BLaER1 treated with 17β-estradiol and CSF1 and Interleukin-3, amounts not matched to agents 10 nM and 100 nM (cell line): ENCODE measurements at regions not wholly inside any gene's neighbourhood (a gene's known extent, or its start where the extent isn't known, plus 50 kb on each side); places are given as distances from the start of the nearest gene placed in this dataset.

Experiments used
- H3K27ac ChIP-seq, 11 experiments: shearing (Covaris generic); formaldehyde crosslinking; 2 replicates each; pipeline ENCODE4 v1.8.1; 2022
- H3K27me3 ChIP-seq, 11 experiments: shearing (Covaris generic); formaldehyde crosslinking; 2 replicates each; pipeline ENCODE4 v1.8.1; 2022
- H3K36me3 ChIP-seq, 11 experiments: shearing (Covaris generic); formaldehyde crosslinking; 2 replicates each; pipeline ENCODE4 v1.8.1; 2022
- H3K4me1 ChIP-seq, 10 experiments: shearing (Covaris generic); formaldehyde crosslinking; 2 replicates each; pipeline ENCODE4 v1.8.1; 2022
- H3K4me2 ChIP-seq, 11 experiments: shearing (Covaris generic); formaldehyde crosslinking; 2 replicates each; pipeline ENCODE4 v1.8.1; 2022
- H3K4me3 ChIP-seq, 10 experiments: shearing (Covaris generic); formaldehyde crosslinking; 2 replicates each; pipeline ENCODE4 v1.8.1; 2022
- H3K9ac ChIP-seq, 11 experiments: shearing (Covaris generic); formaldehyde crosslinking; 2 replicates each; pipeline ENCODE4 v1.8.1; 2022
- H3K9me3 ChIP-seq, 11 experiments: shearing (Covaris generic); formaldehyde crosslinking; replicated peaks in 1 of 11; 2 replicates each; pipeline ENCODE4 v1.8.1; 2022
- H4K20me1 ChIP-seq, 11 experiments: shearing (Covaris generic); formaldehyde crosslinking; 2 replicates each; pipeline ENCODE4 v1.8.1; 2022
- Cebpa-rat ChIP-seq, 11 experiments: shearing (Covaris generic); IDR thresholded peaks; 2 replicates each; pipeline ENCODE4 v1.8.1; 2022

DNA sequence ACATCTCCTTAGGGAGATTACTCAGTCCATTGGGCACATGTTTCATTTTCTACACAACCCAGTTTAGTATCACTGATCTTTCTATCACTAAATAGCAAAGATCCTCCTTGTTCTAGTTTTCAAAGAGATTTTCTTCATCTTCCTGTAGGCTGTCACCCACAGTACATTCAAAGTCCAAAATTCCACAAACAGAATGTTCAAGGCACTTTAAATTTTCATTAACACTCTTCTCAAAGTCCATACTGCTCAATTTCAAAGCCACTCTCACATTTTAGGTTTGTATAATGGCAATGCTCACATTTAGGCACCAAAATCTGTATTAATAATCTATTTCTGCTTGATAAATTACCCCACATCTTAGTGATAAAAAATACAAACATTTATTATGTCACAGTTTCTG lies 152.8 kb downstream of the FSIP2 start:
- H3K9me3 ChIP-seq, result no peaks in the 10 kb centered on the region
- H3K4me3 ChIP-seq, result no peak overlapping the region
- H3K36me3 ChIP-seq, result no peaks in the 10 kb centered on the region
- no peak overlapping the region for H3K9ac ChIP-seq
- no peaks in the 10 kb centered on the region for H3K27me3 ChIP-seq
- H3K4me2 ChIP-seq, result no peak overlapping the region
- no peak overlapping the region for H3K27ac ChIP-seq
- no peaks in the 10 kb centered on the region for H4K20me1 ChIP-seq
- H3K4me1 ChIP-seq, result no peaks in the 10 kb centered on the region
- no peak for TF ChIP-seq Cebpa-rat (IDR thresholded peaks at IDR 0.05)

- Histone ChIP-seq H4K20me1 (no peaks in the 10 kb centered on the region), H3K4me1 (no peaks in the 10 kb centered on the region), H3K4me3 (no peak overlapping the region), H3K9me3 (no peaks in the 10 kb centered on the region), H3K27me3 (no peaks in the 10 kb centered on the region), H3K36me3 (no peaks in the 10 kb centered on the region), H3K9ac (no peak overlapping the region), H3K27ac (no peak overlapping the region), H3K4me2 (no peak overlapping the region; a peak in 1 of 22 replicates)
- no peak for TF ChIP-seq Cebpa-rat (IDR thresholded peaks at IDR 0.05)
Measured at GRCh38 chr2:185891804-185892411, 153.3 kb downstream of the FSIP2 start.

DNA sequence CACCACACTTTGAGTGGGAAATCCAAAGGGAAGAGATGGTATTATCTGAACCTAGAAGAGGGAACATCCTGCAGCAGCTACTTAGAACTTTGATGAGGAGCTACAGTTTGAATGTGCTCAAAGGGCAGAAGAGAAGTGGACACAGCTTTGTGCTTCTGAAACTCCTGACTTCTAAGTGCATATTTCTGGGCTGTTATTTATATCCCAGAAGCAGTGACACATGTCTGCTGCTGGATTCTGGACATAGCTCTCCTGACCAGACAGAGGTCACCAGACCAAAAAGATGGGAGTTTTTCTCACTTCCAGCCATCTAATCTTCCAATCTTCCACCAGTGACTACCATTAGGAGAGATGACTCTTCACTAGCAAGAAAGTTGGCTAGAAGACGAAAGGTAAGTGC lies 153.9 kb downstream of the FSIP2 start:
- H3K4me2 ChIP-seq, result no peak overlapping the region; a peak in 1 of 22 replicates

DNA sequence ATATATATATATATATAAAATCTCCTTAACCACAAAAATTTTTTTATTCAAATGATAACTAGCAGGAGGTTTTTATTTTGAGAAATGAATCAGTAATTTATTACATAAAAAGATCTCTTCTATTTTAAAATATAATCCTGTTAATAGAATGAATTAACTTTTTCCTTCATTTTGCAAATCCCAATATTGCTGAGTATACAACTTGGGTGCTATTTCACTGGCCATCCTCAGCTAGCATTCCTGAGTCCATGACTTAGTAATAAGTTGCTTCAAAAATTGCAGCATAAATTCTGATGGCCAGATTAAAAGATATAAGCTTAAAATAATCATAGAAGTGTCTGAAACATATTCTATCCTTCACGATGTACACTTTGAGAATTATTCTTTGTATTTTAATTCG lies 155.6 kb downstream of the FSIP2 start:
- Histone ChIP-seq H3K4me1 (no peaks in the 10 kb centered on the region), H3K27ac (no peak overlapping the region), H3K4me2 (no peak overlapping the region), H4K20me1 (no peaks in the 10 kb centered on the region), H3K9me3 (no peaks in the 10 kb centered on the region), H3K36me3 (no peaks in the 10 kb centered on the region), H3K27me3 (no peaks in the 10 kb centered on the region), H3K9ac (no peak overlapping the region), H3K4me3 (no peak overlapping the region)
- no peak for TF ChIP-seq Cebpa-rat (IDR thresholded peaks at IDR 0.05)

More for the DNA sequence above, 153.9 kb downstream of the FSIP2 start:
- Histone ChIP-seq H3K27me3 (no peaks in the 10 kb centered on the region), H3K36me3 (no peaks in the 10 kb centered on the region), H3K4me1 (no peaks in the 10 kb centered on the region), H3K9ac (no peak overlapping the region), H3K4me3 (no peak overlapping the region), H3K27ac (no peak overlapping the region), H3K9me3 (no peaks in the 10 kb centered on the region), H4K20me1 (no peaks in the 10 kb centered on the region)
- no peak for TF ChIP-seq Cebpa-rat (IDR thresholded peaks at IDR 0.05)

GRCh38 chr2:185895828-185896693 lies 157.5 kb downstream of the FSIP2 start:
- no peak overlapping the region for H3K4me3 ChIP-seq
- no peaks in the 10 kb centered on the region for H3K36me3 ChIP-seq
- TF ChIP-seq Cebpa-rat (IDR thresholded peaks at IDR 0.05), result no peak
- no peaks in the 10 kb centered on the region for H4K20me1 ChIP-seq
- H3K9me3 ChIP-seq, result no peaks in the 10 kb centered on the region
- H3K4me1 ChIP-seq, result no peaks in the 10 kb centered on the region
- no peaks in the 10 kb centered on the region for H3K27me3 ChIP-seq
- no peak overlapping the region for H3K9ac ChIP-seq
- H3K27ac ChIP-seq, result no peak overlapping the region
- no peak overlapping the region for H3K4me2 ChIP-seq

- Histone ChIP-seq H3K27me3 (no peaks in the 10 kb centered on the region), H3K4me1 (no peaks in the 10 kb centered on the region), H3K36me3 (no peaks in the 10 kb centered on the region), H3K9me3 (no peaks in the 10 kb centered on the region), H3K4me3 (no peak overlapping the region), H3K27ac (no peak overlapping the region), H4K20me1 (no peaks in the 10 kb centered on the region), H3K9ac (no peak overlapping the region), H3K4me2 (no peak overlapping the region)
- no peak for TF ChIP-seq Cebpa-rat (IDR thresholded peaks at IDR 0.05)
Measured at GRCh38 chr2:185899366-185899765, 160.8 kb downstream of the FSIP2 start.

- Histone ChIP-seq H3K27me3 (no peaks in the 10 kb centered on the region), H3K4me2 (no peak overlapping the region), H3K27ac (no peak overlapping the region), H3K4me3 (no peak overlapping the region), H3K9ac (no peak overlapping the region), H3K4me1 (peaks cover 0 to 10% (median 0%) of the 10 kb centered on the region in 10 experiments; a peak in 5 of 20 replicates), H4K20me1 (no peaks in the 10 kb centered on the region), H3K9me3 (peaks cover 0 to 7% (median 0%) of the 10 kb centered on the region in 11 experiments; a peak in 2 of 22 replicates), H3K36me3 (no peaks in the 10 kb centered on the region)
- no peak for TF ChIP-seq Cebpa-rat (IDR thresholded peaks at IDR 0.05)
Measured at GRCh38 chr2:185919155-185919554, 180.6 kb downstream of the FSIP2 start.

DNA sequence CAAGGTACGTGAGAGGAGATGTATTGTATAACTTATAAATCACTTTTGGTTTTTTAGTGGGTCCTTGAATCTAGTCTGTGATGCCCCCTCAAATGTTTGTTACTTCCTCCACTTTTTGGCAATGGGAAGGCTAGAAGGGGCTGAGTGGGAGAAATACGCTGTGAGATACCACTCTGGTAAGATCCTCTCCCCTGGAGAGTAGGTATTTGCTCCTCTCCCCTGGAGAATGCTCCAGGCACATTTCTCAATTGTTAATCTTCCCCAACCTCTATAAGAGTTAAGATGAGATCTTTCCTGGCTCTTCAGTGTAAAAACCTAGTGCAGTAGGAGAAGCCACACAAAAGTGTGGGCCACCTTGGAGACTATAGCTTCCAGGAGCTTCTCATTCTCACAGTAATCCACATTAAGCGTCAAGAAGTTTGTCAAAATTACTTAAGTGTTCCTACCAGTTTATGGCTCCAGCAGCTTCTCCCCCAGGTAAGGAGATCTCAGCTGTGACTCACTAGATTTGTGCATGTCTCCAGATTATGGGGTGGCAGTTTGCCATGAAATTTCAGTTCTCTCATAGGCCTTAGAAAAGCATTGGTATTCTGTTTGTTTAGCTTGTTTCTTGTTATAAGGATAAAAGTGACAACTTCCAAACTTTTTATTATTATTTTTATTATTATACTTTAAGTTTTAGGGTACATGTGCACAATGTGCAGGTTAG lies 182.6 kb downstream of the FSIP2 start:
- Histone ChIP-seq H3K9me3 (peaks cover 0 to 7% (median 0%) of the 10 kb centered on the region in 11 experiments; a peak in 2 of 22 replicates), H4K20me1 (no peaks in the 10 kb centered on the region), H3K9ac (no peak overlapping the region), H3K4me1 (peaks cover 0 to 10% (median 0%) of the 10 kb centered on the region in 10 experiments; a peak in 5 of 20 replicates), H3K4me2 (no peak overlapping the region), H3K27me3 (no peaks in the 10 kb centered on the region), H3K36me3 (no peaks in the 10 kb centered on the region), H3K27ac (no peak overlapping the region), H3K4me3 (no peak overlapping the region)
- no peak for TF ChIP-seq Cebpa-rat (IDR thresholded peaks at IDR 0.05)

DNA sequence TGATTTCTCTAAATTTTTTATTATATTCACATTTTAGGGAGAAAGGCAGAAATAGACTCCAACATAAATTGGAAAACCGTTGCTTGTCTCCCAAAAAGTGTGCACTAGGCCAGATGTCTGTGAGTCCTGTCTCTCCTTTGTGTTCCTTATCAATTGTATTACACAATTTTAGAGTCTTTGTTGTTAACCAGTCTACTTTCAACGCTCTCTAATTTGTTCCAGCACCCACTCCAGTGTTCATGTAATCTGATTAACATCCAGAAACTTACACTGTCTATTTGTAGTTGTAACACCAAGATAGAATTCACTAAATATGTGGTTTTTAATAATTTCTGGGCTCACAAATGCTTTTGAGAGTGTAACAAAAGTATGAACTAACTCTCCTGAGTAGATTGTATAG lies 195.6 kb downstream of the FSIP2 start:
- no peak overlapping the region for H3K9ac ChIP-seq
- no peaks in the 10 kb centered on the region for H3K4me1 ChIP-seq
- peaks cover 0 to 14% (median 4%) of the 10 kb centered on the region in 11 experiments; a peak in 5 of 22 replicates for H3K9me3 ChIP-seq
- no peaks in the 10 kb centered on the region for H3K27me3 ChIP-seq
- H3K27ac ChIP-seq, result no peak overlapping the region
- H3K4me3 ChIP-seq, result no peak overlapping the region
- no peaks in the 10 kb centered on the region for H3K36me3 ChIP-seq
- TF ChIP-seq Cebpa-rat (IDR thresholded peaks at IDR 0.05), result no peak
- H3K4me2 ChIP-seq, result no peak overlapping the region
- no peaks in the 10 kb centered on the region for H4K20me1 ChIP-seq
